HG03159 (cell line): ENCODE measurements at regions not wholly inside any gene's neighbourhood (a gene's known extent, or its start where the extent isn't known, plus 50 kb on each side); places are given as distances from the start of the nearest gene placed in this dataset.

Source experiments
- ATAC-seq: cut with Tn5 transposase; IDR thresholded peaks from one replicate; pipeline ENCODE4 v1.9.1; 2021; ENCODE audit warnings: mild to moderate bottlenecking, moderate library complexity; ENCODE audit not compliant: unreplicated experiment

- ATAC-seq = no peak
These were observed 315.5 kb downstream of the GPATCH2 start for GRCh38 chr1:217315346-217315745.

DNA sequence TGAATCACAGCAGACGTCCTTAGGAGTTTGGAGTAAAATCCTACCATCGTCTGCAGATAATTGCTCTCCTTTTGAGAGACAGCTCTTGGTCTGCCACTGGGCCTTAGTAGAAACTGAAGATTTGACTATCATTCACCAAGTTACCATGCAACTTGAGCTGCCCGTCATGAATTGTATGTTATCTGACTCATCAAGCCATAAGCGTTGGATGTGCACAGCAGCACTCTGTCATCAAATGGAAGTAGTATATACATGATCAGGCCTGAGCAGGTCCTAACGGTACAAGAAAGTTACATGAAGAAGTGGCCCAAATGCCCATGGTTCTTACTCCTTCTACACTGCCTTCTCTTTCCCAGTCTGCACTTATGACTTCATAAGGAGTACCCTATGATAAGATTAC is 317.8 kb downstream of the GPATCH2 start:
- no peak for ATAC-seq

DNA sequence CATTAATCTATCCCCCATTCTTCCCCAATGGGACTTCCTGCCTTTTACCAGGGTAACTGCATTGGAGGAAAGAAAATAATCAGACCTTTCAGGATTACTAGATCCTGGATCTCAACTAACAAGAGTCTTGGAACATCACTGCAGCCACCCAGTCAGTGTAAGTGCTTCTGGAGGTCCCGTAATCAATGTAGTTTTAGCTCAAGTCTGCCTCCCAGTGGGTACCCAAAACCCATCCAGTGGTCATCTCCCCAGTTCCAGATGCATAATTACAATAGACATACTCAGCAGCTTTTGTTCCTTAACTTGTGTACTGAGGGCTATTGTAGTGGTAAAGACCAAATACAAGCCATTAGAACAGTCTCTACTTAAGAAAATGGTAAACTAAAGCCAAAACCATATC is 319.1 kb downstream of the GPATCH2 start:
- peak; percentile 60 for ATAC-seq

DNA sequence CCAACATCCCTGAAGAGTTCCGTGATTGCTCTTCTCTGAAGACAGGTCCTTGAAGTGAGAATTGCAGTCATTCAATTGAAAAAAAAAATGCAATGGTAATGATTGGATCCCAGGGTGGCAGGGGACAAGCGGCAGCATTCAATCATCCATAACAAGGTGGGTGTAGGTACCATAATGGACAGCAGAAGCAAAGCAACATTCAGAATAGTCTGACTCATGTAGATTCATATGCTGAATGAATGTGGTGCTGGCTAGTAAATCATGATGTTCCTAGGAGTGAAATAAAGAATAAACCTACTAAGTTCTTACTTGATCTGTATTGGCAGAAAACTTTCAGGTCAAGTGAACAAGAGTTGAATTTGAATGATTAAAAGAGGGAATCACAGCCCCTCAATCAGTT is 319.6 kb downstream of the GPATCH2 start:
- ATAC-seq = no peak

GRCh38 chr1:217281332-217281731 is 349.6 kb downstream of the GPATCH2 start:
- no peak for ATAC-seq

- ATAC-seq = no peak
These were observed 355.1 kb downstream of the GPATCH2 start for GRCh38 chr1:217275655-217276398.

GRCh38 chr1:217274927-217275654 is 355.8 kb downstream of the GPATCH2 start:
- no peak for ATAC-seq

GRCh38 chr1:217274416-217274815 is 356.5 kb downstream of the GPATCH2 start:
- no peak for ATAC-seq

DNA sequence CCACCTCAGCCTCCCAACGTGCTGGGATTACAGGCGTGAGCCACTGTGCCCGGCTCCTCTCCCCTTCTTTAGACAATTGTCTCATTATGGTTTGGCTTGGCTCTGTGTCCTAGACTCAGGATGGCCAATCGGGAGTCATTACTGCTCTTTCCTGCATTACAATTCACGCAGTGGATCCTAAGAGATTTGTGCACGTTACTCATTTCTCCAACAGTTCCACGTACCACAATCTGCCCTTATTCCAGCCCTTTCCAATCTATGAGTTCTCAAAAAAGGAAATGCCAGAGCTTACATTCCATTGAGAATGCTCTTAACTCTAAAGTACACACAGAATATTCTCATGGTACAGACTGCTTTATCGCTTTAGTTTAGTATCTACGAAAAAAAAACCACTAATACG is 357.0 kb downstream of the GPATCH2 start:
- ATAC-seq = no peak

- ATAC-seq = no peak
These were observed 358.5 kb downstream of the GPATCH2 start for GRCh38 chr1:217272385-217272784.

DNA sequence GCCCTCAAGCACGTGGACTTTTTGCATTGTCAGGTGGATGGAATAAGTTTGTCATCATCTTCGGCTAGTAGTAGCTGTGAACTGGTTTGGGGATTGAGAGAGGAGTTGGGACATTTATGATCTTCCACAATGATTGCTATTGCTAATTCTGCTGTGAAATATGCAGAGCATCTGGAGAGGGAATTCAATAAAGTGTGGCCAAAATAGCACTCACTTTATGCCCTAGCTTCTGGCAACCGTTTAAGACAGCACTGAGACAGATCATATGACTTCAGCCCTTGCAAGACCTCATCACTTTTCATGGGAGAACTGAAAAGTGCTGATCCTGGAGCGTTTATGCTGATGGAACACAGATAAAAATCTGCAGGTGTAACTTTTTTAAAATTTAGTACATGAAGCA is 360.8 kb downstream of the GPATCH2 start:
- ATAC-seq = no peak

DNA sequence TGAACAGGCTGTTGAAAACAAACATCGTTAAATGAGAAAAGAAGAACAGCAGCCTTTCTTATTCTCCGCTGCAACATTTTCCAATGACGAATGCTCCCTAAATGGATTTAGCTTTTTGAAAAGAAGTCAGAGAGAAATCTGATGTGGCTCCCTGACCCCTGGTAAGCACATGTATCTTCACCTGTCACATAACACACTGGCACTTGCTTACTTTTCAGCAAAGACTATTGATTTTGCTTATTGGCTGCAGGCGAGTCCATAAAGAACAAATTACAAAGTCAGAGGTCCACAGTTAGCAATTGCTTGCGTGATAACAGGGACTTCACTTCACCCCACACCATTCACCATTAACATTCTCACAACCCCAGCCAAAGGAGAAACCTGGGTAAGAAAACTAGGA is 362.8 kb downstream of the GPATCH2 start:
- no peak for ATAC-seq

DNA sequence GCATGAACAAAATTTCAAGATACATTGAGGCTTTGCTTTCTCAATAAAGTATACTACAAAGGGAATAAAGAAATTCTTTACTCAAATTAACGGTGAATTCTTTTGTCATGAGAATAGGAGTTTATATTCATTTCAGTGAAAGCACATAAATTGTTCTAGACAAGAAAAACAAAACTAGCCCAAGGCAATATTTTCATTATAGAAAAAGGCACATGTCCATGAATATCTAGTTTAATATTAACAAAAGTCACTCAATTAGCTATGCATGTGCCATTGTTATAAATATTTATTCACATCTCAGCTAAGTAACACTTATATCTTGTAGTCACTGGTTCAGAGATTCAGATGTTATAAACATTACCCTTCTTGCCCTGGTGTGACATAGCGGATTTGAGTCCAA is 369.3 kb downstream of the GPATCH2 start:
- ATAC-seq = no peak

- ATAC-seq = no peak
These were observed 370.2 kb downstream of the GPATCH2 start for GRCh38 chr1:217260676-217261075.

- ATAC-seq = no peak
These were observed 376.9 kb downstream of the GPATCH2 start for GRCh38 chr1:217253985-217254384.

DNA sequence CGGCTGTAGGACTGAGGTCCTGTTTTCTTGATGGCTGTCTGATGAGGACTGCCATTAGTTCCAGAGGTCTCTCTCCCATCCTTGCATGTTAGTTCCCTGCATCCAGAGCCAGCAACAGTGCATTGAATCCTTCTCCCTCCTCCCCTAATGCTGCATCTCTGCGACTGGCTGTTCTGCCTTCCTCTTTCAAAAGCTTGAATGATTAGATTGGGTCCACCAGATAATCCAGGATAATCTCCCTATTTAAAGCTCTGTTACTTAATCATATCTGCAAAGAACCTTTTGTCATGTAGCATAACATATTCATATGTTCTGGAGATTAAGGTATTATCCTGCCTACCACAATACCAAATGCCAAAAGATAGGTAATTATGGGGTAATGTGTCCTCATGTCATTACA is 377.5 kb downstream of the GPATCH2 start:
- ATAC-seq = no peak

DNA sequence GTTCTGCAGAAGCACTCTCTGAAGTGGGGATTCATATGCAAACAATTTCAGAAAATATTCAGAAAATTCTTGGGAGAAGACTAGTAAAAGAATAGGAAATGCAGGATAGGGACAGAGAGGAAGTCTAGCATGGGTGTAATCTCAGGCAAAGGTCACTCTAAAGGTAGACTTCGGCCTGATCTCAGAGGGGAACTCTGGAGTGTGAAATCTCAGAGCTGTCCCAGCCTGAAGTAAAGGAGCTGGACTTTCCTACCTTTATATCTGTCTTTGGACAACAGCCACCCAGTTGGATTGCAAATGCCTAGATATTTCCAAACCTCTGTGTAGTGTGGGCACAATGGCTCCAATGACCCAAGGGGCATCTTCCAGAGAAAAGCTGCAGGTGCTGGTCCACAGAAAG is 379.8 kb downstream of the GPATCH2 start:
- no peak for ATAC-seq

DNA sequence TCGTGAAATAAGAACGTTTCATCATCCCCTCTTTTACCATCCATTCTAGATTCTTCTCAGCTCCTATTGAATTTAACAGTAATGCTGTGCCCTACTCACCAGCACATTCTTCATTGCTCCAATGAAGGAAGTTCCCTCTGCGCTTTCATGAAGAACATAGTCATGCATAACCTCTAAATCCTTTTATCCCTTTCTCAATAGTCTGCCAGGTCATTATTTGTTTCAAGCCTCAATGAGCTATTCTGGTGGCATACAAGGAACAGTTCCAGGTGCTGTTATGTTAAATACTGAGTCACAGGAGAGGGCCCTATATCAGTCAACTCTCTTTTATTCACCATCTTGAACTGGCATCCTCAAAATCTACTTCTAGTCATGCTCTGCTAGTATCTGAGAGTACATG is 381.0 kb downstream of the GPATCH2 start:
- ATAC-seq = no peak

DNA sequence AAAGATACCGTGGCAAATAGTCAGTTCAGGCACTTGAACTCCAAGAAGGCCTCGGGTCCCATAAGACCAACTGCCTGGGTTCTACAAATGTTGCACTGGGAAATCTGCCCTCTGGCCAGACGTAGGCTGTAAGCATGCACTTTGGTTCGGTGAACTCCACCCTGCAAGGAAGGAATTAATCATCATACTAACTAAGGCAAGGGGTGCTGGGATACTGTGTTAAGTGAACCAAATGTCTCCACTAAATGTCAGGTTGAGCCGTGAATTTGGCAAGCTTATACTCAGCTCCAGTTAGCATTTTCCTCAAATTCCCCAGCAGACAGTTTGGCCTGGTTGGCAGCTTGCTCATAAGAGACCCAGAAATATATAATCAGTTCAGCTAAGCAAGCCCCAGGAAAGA is 385.9 kb downstream of the GPATCH2 start:
- no peak for ATAC-seq

DNA sequence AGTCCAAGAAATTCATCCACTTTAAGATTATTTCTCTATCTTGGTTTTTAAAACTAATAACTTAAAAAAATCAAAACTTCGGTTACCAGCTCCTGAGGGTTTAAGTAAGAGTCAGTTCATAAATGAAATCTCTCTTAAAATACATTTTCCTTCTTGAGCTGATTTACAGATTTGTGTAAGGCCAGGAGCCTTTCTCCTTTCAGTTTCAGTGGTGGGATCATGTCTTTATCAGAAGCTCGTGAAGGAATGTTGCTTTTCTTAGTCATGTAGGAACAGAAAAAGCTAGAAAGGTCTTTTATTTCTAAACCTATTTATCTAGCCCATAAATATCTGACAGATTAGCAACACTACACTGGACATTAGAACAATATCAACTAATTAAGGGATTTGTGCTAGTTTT is 390.2 kb downstream of the GPATCH2 start:
- ATAC-seq = no peak

DNA sequence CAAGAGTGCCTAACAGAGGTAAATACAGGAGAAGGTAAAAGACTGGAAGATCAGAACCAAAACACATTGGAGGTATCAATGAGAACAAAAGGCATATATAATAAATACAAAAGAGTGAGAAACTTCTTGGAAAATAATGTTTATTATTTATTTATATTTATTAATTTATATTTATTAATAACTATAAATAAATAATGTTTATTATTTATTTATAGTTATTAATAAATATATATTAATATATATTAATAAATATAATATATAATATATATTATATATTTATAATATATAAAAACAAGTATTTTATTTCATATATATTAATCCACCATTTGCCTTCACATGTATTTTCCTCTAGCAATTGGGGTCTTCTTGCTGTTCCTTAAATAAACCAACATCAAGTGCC is 391.9 kb downstream of the GPATCH2 start:
- ATAC-seq = no peak

GRCh38 chr1:217230412-217230811 is 400.5 kb downstream of the GPATCH2 start:
- no peak for ATAC-seq

- ATAC-seq = no peak
These were observed 402.2 kb downstream of the GPATCH2 start for GRCh38 chr1:217228689-217229088.
